Globus pallidus (tissue), 1 donor: ENCODE measurements at regions not wholly inside any gene's neighbourhood (a gene's known extent, or its start where the extent isn't known, plus 50 kb on each side); places are given as distances from the start of the nearest gene placed in this dataset.
"Not testable (repeated sequence)": the region's sequence is repeated elsewhere in the genome, so short reads cannot be mapped to it uniquely, and the experiment has no call there.

Experiments used
- DNase-seq: peaks from one replicate; pipeline ENCODE4 v3.0.0-alpha.2; 2015; ENCODE audit warnings: low spot score

GRCh38 chr10:80697926-80698325 lies 160.2 kb downstream of the SH2D4B start:
- no peak for DNase-seq

DNA sequence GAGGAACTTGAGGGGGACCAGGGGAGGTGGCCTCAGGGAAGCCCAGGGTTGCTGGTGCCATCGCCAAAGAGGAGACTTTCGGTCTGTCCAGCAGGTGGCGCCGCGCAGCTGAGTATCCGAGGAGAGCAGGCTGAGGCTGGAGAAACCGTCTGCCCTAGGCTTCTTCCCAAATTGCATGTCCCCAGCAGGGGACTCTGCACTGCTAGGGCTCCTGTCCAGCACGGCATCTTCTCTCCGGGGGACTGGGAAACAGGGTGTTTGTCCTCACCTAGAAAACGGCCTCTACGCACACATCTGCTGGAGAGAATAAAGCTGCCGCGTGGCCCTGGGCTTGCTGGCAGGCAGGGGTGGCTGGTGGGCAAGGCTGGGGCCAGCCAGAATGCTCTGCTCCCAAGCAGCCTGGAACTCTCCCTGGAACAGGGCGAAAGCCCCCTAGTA lies 161.9 kb downstream of the SH2D4B start:
- DNase-seq, result peak; percentile 64

DNA sequence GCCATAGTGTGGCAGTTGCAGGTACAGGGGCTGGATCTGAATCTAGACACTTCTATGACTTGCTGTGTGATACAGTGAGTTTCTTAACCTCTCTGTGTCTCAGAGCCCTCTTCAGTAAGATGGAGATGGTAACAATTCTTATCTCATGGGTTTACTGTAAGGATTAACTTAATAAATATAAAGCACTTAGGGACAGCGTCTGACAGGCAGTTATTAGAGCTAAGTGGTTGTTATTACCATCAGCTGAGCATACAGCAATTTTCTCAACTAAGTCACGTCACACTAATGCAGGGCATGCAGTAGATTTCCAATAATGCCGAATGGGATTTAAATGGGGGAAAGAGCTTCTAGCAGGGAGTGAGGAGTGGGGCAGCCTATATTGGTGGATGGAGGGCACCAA lies 162.6 kb downstream of the SH2D4B start:
- DNase-seq, result no peak

DNA sequence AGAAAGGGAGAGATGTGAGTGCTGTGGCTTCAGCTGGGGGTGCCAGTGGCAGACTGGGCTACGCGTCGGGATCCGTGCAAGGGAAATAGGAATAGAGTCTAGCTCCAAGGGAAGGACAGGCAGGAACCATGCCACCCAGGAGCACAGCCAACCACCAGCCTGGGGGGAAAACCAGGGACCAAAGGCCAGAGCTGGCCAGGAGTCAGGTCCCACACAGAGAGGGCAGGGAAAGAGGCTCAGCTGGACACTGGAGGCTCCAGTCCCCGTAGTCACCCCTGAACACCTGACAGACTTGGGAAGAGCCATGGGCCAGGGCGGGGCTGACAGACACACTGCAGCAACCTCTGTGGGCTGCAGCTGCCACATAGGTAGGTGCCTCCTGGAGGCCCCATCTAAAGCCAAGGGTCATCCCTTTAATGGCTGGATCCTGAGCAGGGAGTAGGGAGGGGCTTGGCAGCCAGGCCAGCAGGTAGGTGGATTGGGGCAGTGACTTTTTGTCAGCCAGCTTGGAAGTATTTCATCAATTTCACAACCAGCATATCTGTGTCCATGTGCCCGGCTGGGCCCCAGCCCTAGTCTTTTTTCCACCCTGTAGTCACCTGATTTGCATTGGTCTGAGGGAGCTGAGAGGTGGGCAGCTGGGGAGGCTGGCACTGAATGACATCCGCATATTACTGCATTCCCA lies 163.2 kb downstream of the SH2D4B start:
- no peak for DNase-seq

DNA sequence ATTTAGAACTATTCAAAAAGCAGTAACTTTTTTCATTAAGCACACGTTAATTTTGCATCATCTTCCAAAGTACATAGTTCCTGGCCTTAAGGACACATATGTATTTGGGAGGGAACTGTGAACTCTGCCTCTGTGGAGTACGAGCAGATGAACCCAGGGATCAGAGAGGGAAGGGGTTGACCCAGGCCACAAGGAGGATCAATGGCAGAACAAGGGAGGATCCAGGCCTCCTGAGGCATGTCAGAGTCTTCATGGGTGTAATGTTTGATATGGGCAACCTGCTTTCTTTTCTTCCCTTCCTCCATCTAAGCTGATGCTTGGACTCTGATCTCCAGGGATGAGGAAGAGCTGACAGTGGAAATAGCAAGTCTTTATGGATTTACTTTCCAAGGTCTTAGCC lies 164.0 kb downstream of the SH2D4B start:
- DNase-seq, result no peak

GRCh38 chr10:80702143-80702542 lies 164.4 kb downstream of the SH2D4B start:
- DNase-seq, result peak; percentile 23

DNA sequence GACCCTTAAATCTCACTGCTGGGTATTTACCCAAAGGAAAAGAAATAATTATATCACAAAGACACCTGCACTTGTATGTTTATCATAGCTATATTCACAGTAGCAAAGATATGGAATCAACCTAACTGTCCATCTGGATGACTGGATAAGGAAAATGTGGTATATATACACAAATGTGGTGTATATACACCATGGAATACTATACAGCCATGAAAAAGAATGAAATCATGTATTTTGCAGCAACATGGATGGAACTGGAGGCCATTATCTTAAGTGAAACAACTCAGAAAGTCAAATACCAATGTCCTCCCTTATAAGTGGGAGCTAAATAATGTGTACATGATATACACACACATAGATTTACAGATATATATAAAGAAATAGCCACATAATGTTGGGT lies 168.2 kb downstream of the SH2D4B start:
- no peak for DNase-seq

GRCh38 chr10:80708185-80708584 lies 170.5 kb downstream of the SH2D4B start:
- DNase-seq, result no peak

GRCh38 chr10:80708808-80709207 lies 171.1 kb downstream of the SH2D4B start:
- DNase-seq, result no peak

- no peak for DNase-seq
Measured at GRCh38 chr10:80709866-80710265, 172.2 kb downstream of the SH2D4B start.

- no peak for DNase-seq
Measured at GRCh38 chr10:80713398-80713928, 175.8 kb downstream of the SH2D4B start.

DNA sequence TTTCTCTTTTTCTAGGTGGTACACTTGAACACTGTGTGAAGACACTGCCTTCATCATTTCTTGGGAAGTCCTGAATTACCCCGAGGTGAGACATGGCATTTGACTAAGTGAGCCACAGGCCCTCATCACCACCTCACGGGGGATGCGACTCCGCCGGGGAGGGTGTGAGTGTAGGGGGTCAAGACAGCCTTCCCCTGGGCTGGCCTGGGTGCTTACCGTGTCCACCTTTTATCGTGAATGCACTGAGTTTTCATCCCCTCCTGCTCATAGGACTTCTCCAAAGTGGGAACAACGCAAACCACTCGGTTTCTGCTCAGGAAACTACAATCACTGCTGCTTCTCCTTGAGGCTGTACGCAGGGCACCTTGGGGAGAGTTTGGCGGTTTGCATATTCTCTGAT lies 176.9 kb downstream of the SH2D4B start:
- DNase-seq, result no peak

- DNase-seq, result no peak
Measured at GRCh38 chr10:80718024-80718423, 180.3 kb downstream of the SH2D4B start.

- no peak for DNase-seq
Measured at GRCh38 chr10:80719935-80720334, 182.2 kb downstream of the SH2D4B start.

DNA sequence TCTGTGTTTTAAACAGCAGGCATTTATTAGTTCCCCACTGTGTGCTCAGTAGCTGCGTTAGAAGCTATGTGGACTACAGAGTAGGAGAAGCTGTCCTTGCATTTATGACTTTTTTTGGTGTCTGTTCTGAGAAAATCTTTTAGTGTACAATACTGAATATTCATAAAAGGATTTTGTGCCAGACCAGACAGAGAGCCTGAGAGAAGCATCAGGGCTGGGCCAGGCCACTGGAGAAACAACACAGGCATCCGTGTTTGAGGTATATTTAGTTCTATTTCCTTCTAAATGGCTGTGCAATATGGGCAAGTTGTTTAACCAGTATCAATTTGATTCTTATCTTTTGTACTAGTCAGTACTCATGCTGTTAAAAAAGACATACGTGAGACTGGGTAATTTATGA lies 182.8 kb downstream of the SH2D4B start:
- DNase-seq, result no peak

- DNase-seq, result not testable (repeated sequence)
Measured at GRCh38 chr10:80728354-80728753, 190.7 kb downstream of the SH2D4B start.

DNA sequence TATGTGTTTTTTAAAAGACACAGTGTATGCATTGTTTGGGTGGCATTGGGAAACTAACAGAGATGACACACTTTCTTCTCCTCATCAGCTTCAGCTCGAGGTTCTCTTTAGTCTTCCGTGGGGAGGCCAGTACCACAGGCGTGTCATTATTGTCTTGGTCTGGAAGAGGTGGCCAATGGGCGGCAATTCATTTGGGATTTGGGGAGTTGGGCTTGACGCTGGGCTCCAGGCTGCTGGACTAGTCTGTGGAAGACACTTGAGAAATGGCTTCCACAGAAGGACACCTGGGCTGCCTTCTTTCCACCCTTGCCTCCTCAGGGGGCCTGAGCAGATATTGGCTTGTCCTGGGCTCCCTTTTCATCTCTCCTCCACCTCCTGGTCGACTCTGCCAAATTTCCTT lies 192.2 kb downstream of the SH2D4B start:
- no peak for DNase-seq

GRCh38 chr10:80730522-80730921 lies 192.8 kb downstream of the SH2D4B start:
- DNase-seq, result no peak

- DNase-seq, result no peak
Measured at GRCh38 chr10:80734589-80734988, 196.9 kb downstream of the SH2D4B start.

- no peak for DNase-seq
Measured at GRCh38 chr10:80737209-80737608, 199.5 kb downstream of the SH2D4B start.

GRCh38 chr10:80739328-80739727 lies 201.6 kb downstream of the SH2D4B start:
- DNase-seq, result no peak

DNA sequence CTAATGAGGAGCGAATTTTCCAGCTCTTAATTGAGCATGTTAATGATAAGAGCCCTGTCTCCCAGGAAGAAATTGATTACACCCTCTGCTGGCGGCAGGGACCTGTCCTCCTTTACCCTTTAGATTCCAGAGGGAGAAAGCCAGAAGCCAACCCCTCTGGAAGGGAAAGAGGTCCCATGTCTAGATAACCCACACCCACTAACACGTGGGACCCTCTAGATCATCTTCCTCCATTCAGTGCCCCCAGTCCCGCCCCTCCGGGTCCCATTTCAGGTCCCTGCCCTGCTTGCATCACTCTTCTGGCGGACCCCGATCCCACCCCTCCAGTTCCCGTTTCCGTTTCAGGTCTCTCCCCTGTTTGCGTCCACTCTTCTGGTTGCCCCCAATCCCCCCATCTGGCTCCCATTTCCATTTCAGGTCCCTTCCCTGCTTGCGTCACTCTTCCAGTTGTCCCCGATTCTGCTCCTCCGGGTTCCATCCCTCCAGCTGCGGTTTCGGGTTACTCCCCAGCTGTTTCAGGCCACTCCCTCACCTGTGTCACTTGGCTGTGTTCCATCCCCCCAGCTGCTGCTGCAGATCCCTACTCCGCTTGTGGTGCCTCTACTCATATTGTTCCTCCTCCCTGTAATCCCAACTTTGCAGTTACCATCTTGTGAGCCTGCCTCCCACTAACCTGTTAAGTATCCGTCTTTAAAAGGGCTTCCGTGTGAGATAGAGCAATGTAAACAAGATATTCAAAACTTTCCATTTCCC lies 202.4 kb downstream of the SH2D4B start:
- DNase-seq, result no peak

DNA sequence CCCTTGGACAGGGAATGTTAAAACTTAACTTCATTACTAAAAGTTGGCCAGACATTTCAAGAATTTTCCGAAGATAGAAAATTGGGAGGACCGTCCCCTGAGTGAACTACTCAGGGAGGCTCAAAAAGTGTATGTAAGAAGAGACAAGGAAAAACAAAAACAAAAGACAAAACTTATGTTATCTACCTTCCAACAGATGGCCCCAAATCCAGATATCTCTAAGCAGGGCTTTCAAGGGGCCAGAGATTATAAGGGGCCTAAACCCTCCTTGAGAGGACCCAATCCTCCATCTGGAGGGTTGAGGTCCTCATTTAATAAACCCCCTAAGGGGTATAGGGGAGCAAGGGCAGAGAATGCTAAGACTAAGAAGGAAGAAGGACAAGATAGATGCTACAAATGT lies 203.6 kb downstream of the SH2D4B start:
- no peak for DNase-seq
